MCF 10A (cell line): ENCODE measurements at regions not wholly inside any gene's neighbourhood (a gene's known extent, or its start where the extent isn't known, plus 50 kb on each side); places are given as distances from the start of the nearest gene placed in this dataset.

ENCODE experiments used
- BruUV-seq: library from RNA; stranded (reverse); fragments of 400-500 nt; replicated peaks from 2 replicates; lab custom pipeline; 2021; lab: Mats Ljungman, UMichigan
- CTCF ChIA-PET: fragments of 300-600 bp; sonication (Branson Sonifier 250); formaldehyde crosslinking; extraction: SDS; loops from one replicate; lab custom pipeline; 2021; ENCODE audit warnings: antibody characterized with exemption, inconsistent platforms; lab: Yijun Ruan, JAX
- POLR2A ChIA-PET: fragments of 300-600, 350-650 bp; sonication (Branson Sonifier 250); formaldehyde crosslinking; extraction: SDS; loops from one replicate; lab custom pipeline; 2020; ENCODE audit warnings: antibody characterized with exemption, inconsistent platforms; lab: Yijun Ruan, JAX
- DNase-seq: peaks from one replicate; pipeline ENCODE4 v3.0.0-alpha.2; 2018; ENCODE audit not compliant: unreplicated experiment
- H3K27ac Mint-ChIP-seq: one replicate; pipeline ENCODE4 v1.8.0; 2022; ENCODE audit warnings: mild to moderate bottlenecking, low read depth, mixed read lengths; ENCODE audit not compliant: unreplicated experiment
- H3K27me3 Mint-ChIP-seq: one replicate; pipeline ENCODE4 v1.8.0; 2022; ENCODE audit warnings: mixed read lengths; ENCODE audit not compliant: insufficient read depth, unreplicated experiment
- H3K36me3 Mint-ChIP-seq: one replicate; pipeline ENCODE4 v1.8.0; 2022; ENCODE audit warnings: mild to moderate bottlenecking, moderate library complexity, mixed read lengths; ENCODE audit not compliant: insufficient read depth, unreplicated experiment
- H3K4me1 Mint-ChIP-seq: one replicate; pipeline ENCODE4 v1.8.0; 2022; ENCODE audit warnings: mixed read lengths; ENCODE audit not compliant: insufficient read depth, unreplicated experiment
- H3K4me3 Mint-ChIP-seq: one replicate; pipeline ENCODE4 v1.8.0; 2022; ENCODE audit warnings: mild to moderate bottlenecking, moderate library complexity, mixed read lengths; ENCODE audit not compliant: unreplicated experiment
- H3K9me3 Mint-ChIP-seq: one replicate; pipeline ENCODE4 v1.8.0; 2022; ENCODE audit warnings: mixed read lengths; ENCODE audit not compliant: unreplicated experiment
- CTCF ChIP-seq: fragments of 200-600 bp; IDR thresholded peaks from one replicate; pipeline ENCODE4 v1.8.0; 2022; ENCODE audit warnings: antibody characterized with exemption, mild to moderate bottlenecking; ENCODE audit not compliant: unreplicated experiment
- intact Hi-C: fragments of 100-400 bp; cut with micrococcal nuclease; formaldehyde crosslinking; loops from 2 replicates; pipeline ENCODE4 v1.14.1; 2022

- intact Hi-C loops: no loop called here
- H3K27ac Mint-ChIP-seq: no peak overlapping the region
- peaks cover 11% of the 10 kb centered on the region for H3K9me3 Mint-ChIP-seq
- CTCF ChIA-PET: no interaction called here
- no peak for DNase-seq
- H3K27me3 Mint-ChIP-seq: no peaks in the 10 kb centered on the region
- POLR2A ChIA-PET: no interaction called here
- TF ChIP-seq CTCF: no peak
- no TSS peak for BruUV-seq
- H3K36me3 Mint-ChIP-seq: no peaks in the 10 kb centered on the region
- peaks cover 11% of the 10 kb centered on the region for H3K4me1 Mint-ChIP-seq
- H3K4me3 Mint-ChIP-seq: no peak overlapping the region
These were observed 150.3 kb downstream of the TNFSF18 start for GRCh38 chr1:172900376-172900997.

GRCh38 chr1:172902200-172902599 lies 148.5 kb downstream of the TNFSF18 start:
- H3K9me3 Mint-ChIP-seq: peaks cover 11% of the 10 kb centered on the region
- intact Hi-C loops: no loop called here
- TF ChIP-seq CTCF: no peak
- H3K4me1 Mint-ChIP-seq: peaks cover 22% of the 10 kb centered on the region
- CTCF ChIA-PET: interaction anchor here (0.8 to 1.0 kb wide), 3 partner anchors 17 to 300 kb away, joined by 3 read pairs; no protein-coding TSS in a partner anchor
- no TSS peak for BruUV-seq
- POLR2A ChIA-PET: interaction anchor here (0.7 to 1.0 kb wide), 2 partner anchors 156 to 248 kb away, joined by 3 read pairs; no protein-coding TSS in a partner anchor
- H3K27ac Mint-ChIP-seq: no peak overlapping the region
- H3K36me3 Mint-ChIP-seq: no peaks in the 10 kb centered on the region
- DNase-seq: no peak
- no peak overlapping the region for H3K4me3 Mint-ChIP-seq
- H3K27me3 Mint-ChIP-seq: no peaks in the 10 kb centered on the region

GRCh38 chr1:172902861-172903381 lies 147.8 kb downstream of the TNFSF18 start:
- no peak overlapping the region for H3K4me3 Mint-ChIP-seq
- no peaks in the 10 kb centered on the region for H3K27me3 Mint-ChIP-seq
- intact Hi-C loops: no loop called here
- BruUV-seq: no TSS peak
- TF ChIP-seq CTCF: no peak
- no peaks in the 10 kb centered on the region for H3K36me3 Mint-ChIP-seq
- DNase-seq: peak; percentile 41
- ChIA-PET POLR2A (interaction anchor here (0.7 to 2.7 kb wide), 7 partner anchors 12 to 247 kb away, joined by 3 to 8 read pairs (median 3); no protein-coding TSS in a partner anchor), CTCF (interaction anchor here (0.8 to 1.0 kb wide), 3 partner anchors 17 to 299 kb away, joined by 3 read pairs; no protein-coding TSS in a partner anchor)
- no peak overlapping the region for H3K27ac Mint-ChIP-seq
- H3K9me3 Mint-ChIP-seq: peaks cover 13% of the 10 kb centered on the region
- H3K4me1 Mint-ChIP-seq: peaks cover 18% of the 10 kb centered on the region

- H3K27ac Mint-ChIP-seq: no peak overlapping the region
- POLR2A ChIA-PET: interaction anchor here (0.8 to 2.7 kb wide), 3 partner anchors 11 to 74 kb away, joined by 3 to 8 read pairs (median 5); no protein-coding TSS in a partner anchor
- no TSS peak for BruUV-seq
- DNase-seq: no peak
- intact Hi-C loops: no loop called here
- peaks cover 15% of the 10 kb centered on the region for H3K4me1 Mint-ChIP-seq
- peaks cover 20% of the 10 kb centered on the region for H3K9me3 Mint-ChIP-seq
- CTCF ChIA-PET: no interaction called here
- H3K27me3 Mint-ChIP-seq: no peaks in the 10 kb centered on the region
- no peaks in the 10 kb centered on the region for H3K36me3 Mint-ChIP-seq
- no peak for TF ChIP-seq CTCF
- H3K4me3 Mint-ChIP-seq: no peak overlapping the region
These were observed 147.0 kb downstream of the TNFSF18 start for GRCh38 chr1:172903581-172904220.
